ENCODE measurements at regions not wholly inside any gene's neighbourhood (a gene's known extent, or its start where the extent isn't known, plus 50 kb on each side); places are given as distances from the start of the nearest gene placed in this dataset.

DNA sequence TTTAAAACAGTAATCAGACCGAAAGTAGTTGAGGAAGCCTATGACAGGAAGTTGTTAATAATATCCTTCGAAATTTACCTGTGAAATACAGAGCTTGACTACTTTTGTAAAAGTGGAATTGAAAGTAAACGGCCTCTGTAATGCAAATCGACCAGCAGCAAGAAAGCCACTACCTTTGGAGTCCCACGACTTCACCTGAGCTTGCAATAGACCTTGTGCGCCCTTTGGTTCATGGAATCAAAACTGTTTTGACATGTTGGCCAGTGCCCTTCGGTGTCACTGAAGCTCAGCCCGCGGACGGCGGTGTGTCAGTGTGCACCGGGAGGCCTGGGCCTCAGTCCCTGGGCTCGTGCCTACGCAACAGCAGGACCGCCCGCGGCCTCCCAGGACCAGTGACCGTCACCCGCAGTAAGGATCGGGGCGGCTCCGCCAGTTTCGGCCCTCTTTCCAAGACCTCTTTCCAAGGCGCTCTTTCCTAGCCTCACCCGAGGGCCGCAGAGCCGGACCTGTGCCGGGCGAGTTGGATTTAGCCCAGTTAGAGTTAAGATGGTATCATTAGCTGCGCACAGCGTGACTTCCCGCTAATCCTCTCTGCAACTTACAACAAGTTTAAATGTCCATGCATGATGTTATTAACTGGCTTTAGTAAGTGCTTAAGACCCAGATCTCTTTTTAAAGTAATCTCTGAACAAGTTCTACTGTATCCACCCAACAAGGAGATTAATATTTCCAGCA, 223.3 kb downstream of the MEF2C start (continued):
- TF ChIP-seq EZH2 (IDR thresholded peaks at IDR 0.05; ENCODE audit: low read depth, low read length, severe bottlenecking) = peak; percentile 55
